Nephron (organoid): ENCODE measurements at regions not wholly inside any gene's neighbourhood (a gene's known extent, or its start where the extent isn't known, plus 50 kb on each side); places are given as distances from the start of the nearest gene placed in this dataset.

ENCODE experiments used
- H3K27ac Mint-ChIP-seq, 3 experiments: 2 replicates each; pipeline ENCODE4 v1.8.0; 2020; ENCODE audit warnings: mixed read lengths in 3 of 3, mild to moderate bottlenecking in 2 of 3, moderate library complexity in 1 of 3
- H3K27me3 Mint-ChIP-seq: 2 replicates; pipeline ENCODE4 v1.8.0; 2021; ENCODE audit warnings: low read depth, mild to moderate bottlenecking, moderate library complexity, mixed read lengths
- H3K36me3 Mint-ChIP-seq: 2 replicates; pipeline ENCODE4 v1.8.0; 2020; ENCODE audit warnings: low read depth, mixed read lengths
- H3K4me1 Mint-ChIP-seq: 2 replicates; pipeline ENCODE4 v1.8.0; 2020; ENCODE audit warnings: mixed read lengths
- H3K4me3 Mint-ChIP-seq, 3 experiments: 2 replicates each; pipeline ENCODE4 v1.8.0; 2020; ENCODE audit warnings: mild to moderate bottlenecking in 3 of 3, mixed read lengths in 3 of 3, moderate library complexity in 2 of 3
- H3K9me3 Mint-ChIP-seq: 2 replicates; pipeline ENCODE4 v1.8.0; 2020; ENCODE audit warnings: mixed read lengths
- CTCF ChIP-seq, 3 experiments: fragments of 200-600 bp; sonication (generic); IDR thresholded peaks; one replicate each; pipeline ENCODE4 v1.5.0; 2021; ENCODE audit warnings: antibody characterized with exemption in 3 of 3; ENCODE audit not compliant: unreplicated experiment in 3 of 3

GRCh38 chr1:187313115-187313514 is 484.4 kb downstream of the PLA2G4A start:
- no peaks in the 10 kb centered on the region for H3K27me3 Mint-ChIP-seq
- no peaks in the 10 kb centered on the region for H3K36me3 Mint-ChIP-seq
- no peak overlapping the region for H3K27ac Mint-ChIP-seq
- H3K4me1 Mint-ChIP-seq = no peaks in the 10 kb centered on the region
- no peak for TF ChIP-seq CTCF (IDR thresholded peaks at IDR 0.05; ENCODE audit: unreplicated experiment in 3 of 3)
- peaks cover 1% of the 10 kb centered on the region for H3K9me3 Mint-ChIP-seq
- H3K4me3 Mint-ChIP-seq = no peak overlapping the region

GRCh38 chr1:187326557-187326956 is 497.8 kb downstream of the PLA2G4A start:
- no peaks in the 10 kb centered on the region for H3K4me1 Mint-ChIP-seq
- TF ChIP-seq CTCF (IDR thresholded peaks at IDR 0.05; ENCODE audit: unreplicated experiment in 3 of 3) = no peak
- no peaks in the 10 kb centered on the region for H3K9me3 Mint-ChIP-seq
- no peak overlapping the region for H3K27ac Mint-ChIP-seq
- H3K4me3 Mint-ChIP-seq = no peak overlapping the region
- H3K36me3 Mint-ChIP-seq = no peaks in the 10 kb centered on the region
- H3K27me3 Mint-ChIP-seq = no peaks in the 10 kb centered on the region

- Mint-ChIP-seq H3K4me3 (no peak overlapping the region), H3K9me3 (peaks cover 3% of the 10 kb centered on the region), H3K27ac (no peak overlapping the region), H3K36me3 (no peaks in the 10 kb centered on the region), H3K4me1 (no peaks in the 10 kb centered on the region), H3K27me3 (no peaks in the 10 kb centered on the region)
- TF ChIP-seq CTCF (IDR thresholded peaks at IDR 0.05; ENCODE audit: unreplicated experiment in 3 of 3) = no peak
Observed at GRCh38 chr1:187336441-187337168, 507.9 kb downstream of the PLA2G4A start.

GRCh38 chr1:187338762-187339412 is 510.1 kb downstream of the PLA2G4A start:
- H3K4me3 Mint-ChIP-seq = no peak overlapping the region
- H3K36me3 Mint-ChIP-seq = no peaks in the 10 kb centered on the region
- no peaks in the 10 kb centered on the region for H3K4me1 Mint-ChIP-seq
- no peak overlapping the region for H3K27ac Mint-ChIP-seq
- no peaks in the 10 kb centered on the region for H3K27me3 Mint-ChIP-seq
- TF ChIP-seq CTCF (IDR thresholded peaks at IDR 0.05; ENCODE audit: unreplicated experiment in 3 of 3) = no peak
- H3K9me3 Mint-ChIP-seq = no peaks in the 10 kb centered on the region

GRCh38 chr1:187342495-187342894 is 513.7 kb downstream of the PLA2G4A start:
- H3K27me3 Mint-ChIP-seq = no peaks in the 10 kb centered on the region
- H3K36me3 Mint-ChIP-seq = no peaks in the 10 kb centered on the region
- no peaks in the 10 kb centered on the region for H3K9me3 Mint-ChIP-seq
- H3K4me1 Mint-ChIP-seq = no peaks in the 10 kb centered on the region
- H3K27ac Mint-ChIP-seq = no peak overlapping the region
- no peak for TF ChIP-seq CTCF (IDR thresholded peaks at IDR 0.05; ENCODE audit: unreplicated experiment in 3 of 3)
- no peak overlapping the region for H3K4me3 Mint-ChIP-seq

GRCh38 chr1:187374082-187374481 is 545.3 kb downstream of the PLA2G4A start:
- no peaks in the 10 kb centered on the region for H3K4me1 Mint-ChIP-seq
- no peaks in the 10 kb centered on the region for H3K27me3 Mint-ChIP-seq
- H3K27ac Mint-ChIP-seq = no peak overlapping the region
- H3K9me3 Mint-ChIP-seq = no peaks in the 10 kb centered on the region
- no peaks in the 10 kb centered on the region for H3K36me3 Mint-ChIP-seq
- H3K4me3 Mint-ChIP-seq = no peak overlapping the region
- no peak for TF ChIP-seq CTCF (IDR thresholded peaks at IDR 0.05; ENCODE audit: unreplicated experiment in 3 of 3)
